CD4-positive, alpha-beta T cell (primary cell): ENCODE measurements at regions not wholly inside any gene's neighbourhood (a gene's known extent, or its start where the extent isn't known, plus 50 kb on each side); places are given as distances from the start of the nearest gene placed in this dataset.
"Not testable (repeated sequence)": the region's sequence is repeated elsewhere in the genome, so short reads cannot be mapped to it uniquely, and the experiment has no call there.

ENCODE experiments used
- ATAC-seq: fragments of 200-7000 bp; cut with Tn5 transposase; one replicate; pipeline ENCODE4 v1.10.0; 2022; ENCODE audit warnings: mild to moderate bottlenecking; ENCODE audit not compliant: poor library complexity
- CTCF ChIA-PET: fragments of 350-600 bp; sonication (Branson Sonifier 250); formaldehyde crosslinking; loops from one replicate; lab custom pipeline; 2021; ENCODE audit warnings: antibody characterized with exemption, inconsistent platforms; lab: Charles Lee
- POLR2A ChIA-PET: fragments of 350-600 bp; sonication (Branson Sonifier 250); formaldehyde crosslinking; loops from one replicate; lab custom pipeline; 2021; ENCODE audit warnings: antibody characterized with exemption, inconsistent platforms; lab: Charles Lee
- DNase-seq, 14 experiments: peaks; one replicate each; pipeline ENCODE4 v3.0.0-alpha.2; 2013 to 2020; ENCODE audit warnings: mixed read lengths in 2 of 14
- H3K27ac ChIP-seq, 2 donors: one replicate each; pipeline versions ENCODE4 v1.5.1 to v1.7.0; 2013; ENCODE audit warnings: low read length in 2 of 2, low read depth in 1 of 2, mild to moderate bottlenecking in 1 of 2
- H3K27me3 ChIP-seq, 2 experiments: 1 replicate in 1 of 2; 2 replicates in 1 of 2; pipeline versions ENCODE4 v1.6.1 to v1.7.0; 2013; ENCODE audit warnings: low read length in 2 of 2, control low read depth in 1 of 2, mild to moderate bottlenecking in 1 of 2, moderate library complexity in 1 of 2; ENCODE audit not compliant: insufficient read depth in 2 of 2, control insufficient read depth in 1 of 2
- H3K36me3 ChIP-seq: one replicate; pipeline ENCODE4 v1.6.1; 2013; ENCODE audit warnings: low read length, control low read depth; ENCODE audit not compliant: insufficient read depth
- H3K4me1 ChIP-seq: one replicate; pipeline ENCODE4 v1.6.1; 2013; ENCODE audit warnings: low read length, control low read depth; ENCODE audit not compliant: insufficient read depth
- H3K4me3 ChIP-seq: one replicate; pipeline ENCODE4 v1.5.1; 2013; ENCODE audit warnings: mild to moderate bottlenecking, low read length, moderate library complexity
- H3K9me3 ChIP-seq, 2 experiments: 1 replicate in 1 of 2; 2 replicates in 1 of 2; pipeline versions ENCODE4 v1.6.1 to v1.7.0; 2013; ENCODE audit warnings: low read length in 2 of 2, mild to moderate bottlenecking in 2 of 2, control low read depth in 1 of 2, moderate library complexity in 1 of 2; ENCODE audit not compliant: control insufficient read depth in 1 of 2, insufficient read depth in 1 of 2
- H3K27ac Mint-ChIP-seq: one replicate; pipeline ENCODE4 v1.8.0; 2020; ENCODE audit warnings: mixed read lengths
- H3K27me3 Mint-ChIP-seq: one replicate; pipeline ENCODE4 v1.8.0; 2021; ENCODE audit warnings: mixed read lengths
- H3K36me3 Mint-ChIP-seq: one replicate; pipeline ENCODE4 v1.8.0; 2021; ENCODE audit warnings: low read depth, mixed read lengths
- H3K4me1 Mint-ChIP-seq: one replicate; pipeline ENCODE4 v1.8.0; 2021; ENCODE audit warnings: low read depth, mixed read lengths
- H3K4me3 Mint-ChIP-seq: one replicate; pipeline ENCODE4 v1.8.0; 2020; ENCODE audit warnings: mild to moderate bottlenecking, mixed read lengths
- H3K9me3 Mint-ChIP-seq: one replicate; pipeline ENCODE4 v1.8.0; 2020; ENCODE audit warnings: mixed read lengths
- CTCF ChIP-seq: fragments of 200-600 bp; IDR thresholded peaks from one replicate; pipeline ENCODE4 v1.8.0; 2022; ENCODE audit warnings: antibody characterized with exemption, mild to moderate bottlenecking
- intact Hi-C, 2 experiments: fragments of 100-400 bp; cut with DNase I in 1 of 2; cut with micrococcal nuclease in 1 of 2; formaldehyde crosslinking; loops; one replicate each; pipeline versions ENCODE4 v1.15.1 to v1.9.0; 2023 to 2025; cut with DNase I, micrococcal nuclease

- not testable (repeated sequence) for H3K36me3 ChIP-seq, H3K9me3 ChIP-seq, H3K9me3 Mint-ChIP-seq, H3K27ac Mint-ChIP-seq, H3K4me1 ChIP-seq, H3K4me3 ChIP-seq, H3K27ac ChIP-seq, H3K4me3 Mint-ChIP-seq, ATAC-seq, H3K36me3 Mint-ChIP-seq, H3K27me3 ChIP-seq, H3K4me1 Mint-ChIP-seq
- ChIA-PET POLR2A (interaction anchor here (1.0 to 2.4 kb wide), 5 partner anchors 11 to 92 kb away, joined by 3 to 9 read pairs (median 8); partner anchors contain the start of gene TRIM27), CTCF (interaction anchor here (0.6 to 1.5 kb wide), 4 partner anchors 12 to 90 kb away, joined by 3 to 4 read pairs (median 4); no protein-coding TSS in a partner anchor)
- peaks cover 20% of the 10 kb centered on the region for H3K27me3 Mint-ChIP-seq
- peak; percentile 57 for TF ChIP-seq CTCF
- peak; percentile 31 to 69 (median 50) for DNase-seq
- intact Hi-C loops: loop anchor here in 1 of 2 experiments (1.0 kb wide), 1 partner anchor 92 kb away; no protein-coding TSS in a partner anchor
Observed at GRCh38 chr6:28848756-28849155, 75.0 kb downstream of the TRIM27 start.
